ENCODE measurements at regions not wholly inside any gene's neighbourhood (a gene's known extent, or its start where the extent isn't known, plus 50 kb on each side); places are given as distances from the start of the nearest gene placed in this dataset.

DNA sequence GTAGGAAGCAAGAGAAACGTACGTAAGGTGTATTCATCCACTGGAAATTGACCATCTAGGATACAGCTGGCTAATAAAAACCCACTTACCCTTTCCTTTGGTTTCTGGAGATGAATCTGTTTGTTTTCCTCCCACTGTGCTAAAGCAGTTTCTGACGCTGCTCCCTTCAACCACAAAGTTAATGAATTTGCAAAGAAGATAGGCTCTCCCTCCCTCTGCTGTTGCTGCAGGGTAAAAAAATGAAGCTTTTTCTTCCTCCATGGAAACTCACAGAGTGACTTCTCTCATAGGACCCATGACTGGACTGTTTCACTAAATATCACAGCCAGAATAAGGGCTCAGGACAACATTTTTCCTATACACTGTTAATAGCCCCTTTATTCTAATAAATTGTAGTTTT lies 172.1 kb upstream of the LRRN1 start:
- 25 to 64% methylated on average over 1 to 3 of the region's 3 CpGs for WGBS, 2 experiments (ENCODE audit: insufficient coverage in 1 of 2, insufficient read length in 1 of 2)
- no peak for DNase-seq
- Mint-ChIP-seq H3K9me3 (peaks cover 17% of the 10 kb centered on the region), H3K4me3 (no peak overlapping the region), H3K4me1 (peaks cover 24% of the 10 kb centered on the region), H3K27me3 (ENCODE audit: insufficient read depth) (peaks cover 4% of the 10 kb centered on the region), H3K27ac (no peak overlapping the region), H3K36me3 (ENCODE audit: low read depth) (peaks cover 9% of the 10 kb centered on the region)
- Histone ChIP-seq H3K36me3 (ENCODE audit: control insufficient read depth, insufficient read depth, low read length) (no peaks in the 10 kb centered on the region), H3K9me3 (ENCODE audit: control insufficient read depth, low read length) (peaks cover 16% of the 10 kb centered on the region), H3K9ac (ENCODE audit: extremely low read depth, low read length, poor library complexity, severe bottlenecking) (no peak overlapping the region), H3K4me1 (ENCODE audit: control insufficient read depth, insufficient read depth, low read length) (peaks cover 9% of the 10 kb centered on the region), H3K27ac (ENCODE audit: low read depth, low read length) (no peak overlapping the region), H3K27me3 (ENCODE audit: control insufficient read depth, insufficient read depth, low read length, poor library complexity, severe bottlenecking) (no peaks in the 10 kb centered on the region), H3K4me3 (ENCODE audit: low read length) (no peak overlapping the region)
- peak; percentile 50 for TF ChIP-seq CTCF (conservative IDR thresholded peaks at IDR 0.05)

GRCh38 chr3:3625544-3626271 lies 173.5 kb upstream of the LRRN1 start:
- peaks cover 24% of the 10 kb centered on the region for H3K4me1 Mint-ChIP-seq
- peaks cover 16% of the 10 kb centered on the region for H3K9me3 ChIP-seq (ENCODE audit: control insufficient read depth, low read length)
- H3K9me3 Mint-ChIP-seq: peaks cover 17% of the 10 kb centered on the region
- no peaks in the 10 kb centered on the region for H3K27me3 ChIP-seq (ENCODE audit: control insufficient read depth, insufficient read depth, low read length, poor library complexity, severe bottlenecking)
- peak overlapping the region; percentile 83 for H3K27ac Mint-ChIP-seq
- no peak for TF ChIP-seq CTCF (conservative IDR thresholded peaks at IDR 0.05)
- no peak overlapping the region for H3K4me3 ChIP-seq (ENCODE audit: low read length)
- peaks cover 9% of the 10 kb centered on the region for H3K36me3 Mint-ChIP-seq (ENCODE audit: low read depth)
- no peak overlapping the region for H3K4me3 Mint-ChIP-seq
- WGBS, 2 experiments (ENCODE audit: insufficient coverage in 1 of 2, insufficient read length in 1 of 2): 55 to 80% methylated on average over 4 of the region's 4 CpGs
- peak; percentile 65 for DNase-seq
- no peaks in the 10 kb centered on the region for H3K36me3 ChIP-seq (ENCODE audit: control insufficient read depth, insufficient read depth, low read length)
- H3K27ac ChIP-seq (ENCODE audit: low read depth, low read length): no peak overlapping the region
- H3K9ac ChIP-seq (ENCODE audit: extremely low read depth, low read length, poor library complexity, severe bottlenecking): no peak overlapping the region
- peaks cover 4% of the 10 kb centered on the region for H3K27me3 Mint-ChIP-seq (ENCODE audit: insufficient read depth)
- peaks cover 9% of the 10 kb centered on the region for H3K4me1 ChIP-seq (ENCODE audit: control insufficient read depth, insufficient read depth, low read length)

DNA sequence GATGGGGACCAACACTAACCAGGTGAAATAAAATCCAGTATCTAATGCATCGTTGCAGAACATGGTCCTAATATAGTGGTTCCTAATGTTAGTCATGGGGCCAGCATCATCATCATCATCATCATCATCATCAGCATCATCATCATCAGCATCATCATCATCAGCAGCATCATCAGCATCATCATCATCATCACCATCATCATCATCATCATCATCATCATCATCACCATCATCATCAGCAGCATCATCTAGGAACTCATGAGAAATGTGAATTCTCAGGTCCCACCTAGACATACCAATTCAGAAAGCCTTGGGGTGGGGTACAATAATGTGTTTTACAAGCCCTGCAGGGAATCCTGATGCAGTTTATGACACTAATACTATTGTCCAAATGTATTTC lies 179.4 kb upstream of the LRRN1 start:
- Mint-ChIP-seq H3K27ac (no peak overlapping the region), H3K27me3 (ENCODE audit: insufficient read depth) (peaks cover 8% of the 10 kb centered on the region), H3K36me3 (ENCODE audit: low read depth) (peaks cover 9% of the 10 kb centered on the region), H3K9me3 (peaks cover 17% of the 10 kb centered on the region), H3K4me1 (no peaks in the 10 kb centered on the region), H3K4me3 (no peak overlapping the region)
- Histone ChIP-seq H3K27ac (ENCODE audit: low read depth, low read length) (no peak overlapping the region), H3K9me3 (ENCODE audit: control insufficient read depth, low read length) (peaks cover 16% of the 10 kb centered on the region), H3K36me3 (ENCODE audit: control insufficient read depth, insufficient read depth, low read length) (no peaks in the 10 kb centered on the region), H3K9ac (ENCODE audit: extremely low read depth, low read length, poor library complexity, severe bottlenecking) (no peak overlapping the region), H3K27me3 (ENCODE audit: control insufficient read depth, insufficient read depth, low read length, poor library complexity, severe bottlenecking) (no peaks in the 10 kb centered on the region), H3K4me3 (ENCODE audit: low read length) (no peak overlapping the region), H3K4me1 (ENCODE audit: control insufficient read depth, insufficient read depth, low read length) (no peaks in the 10 kb centered on the region)
- no peak for TF ChIP-seq CTCF (conservative IDR thresholded peaks at IDR 0.05)
- 100% methylated on average over 1 of the region's 1 CpG; no CpG with 5 or more reads in 1 of the 2 experiments for WGBS, 2 experiments (ENCODE audit: insufficient coverage in 1 of 2, insufficient read length in 1 of 2)
- DNase-seq: no peak
